Endodermal cell (in vitro differentiated cells): ENCODE measurements at regions not wholly inside any gene's neighbourhood (a gene's known extent, or its start where the extent isn't known, plus 50 kb on each side); places are given as distances from the start of the nearest gene placed in this dataset.

Experiments
- DNase-seq: peaks from one replicate; pipeline ENCODE4 v3.0.0-alpha.2; 2017
- H3K27ac ChIP-seq: 2 replicates; pipeline ENCODE4 v1.5.1; 2013; ENCODE audit warnings: mild to moderate bottlenecking, low read depth, low read length, moderate library complexity
- H3K27me3 ChIP-seq: 2 replicates; pipeline ENCODE4 v1.6.1; 2013; ENCODE audit warnings: mild to moderate bottlenecking, low read length, moderate library complexity; ENCODE audit not compliant: insufficient read depth, control insufficient read depth, poor library complexity, severe bottlenecking
- H3K36me3 ChIP-seq: 2 replicates; pipeline ENCODE4 v1.7.0; 2013; ENCODE audit warnings: mild to moderate bottlenecking, low read length, moderate library complexity; ENCODE audit not compliant: control insufficient read depth, insufficient read depth
- H3K4me1 ChIP-seq: one replicate; pipeline ENCODE4 v1.7.0; 2013; ENCODE audit warnings: low read length; ENCODE audit not compliant: control insufficient read depth, insufficient read depth
- H3K4me3 ChIP-seq: 2 replicates; pipeline ENCODE4 v1.5.1; 2013; ENCODE audit warnings: mild to moderate bottlenecking, low read length, moderate library complexity
- H3K9ac ChIP-seq: 2 replicates; pipeline ENCODE4 v1.6.1; 2013; ENCODE audit warnings: mild to moderate bottlenecking, low read length, moderate library complexity; ENCODE audit not compliant: poor library complexity, severe bottlenecking; ENCODE audit errors: extremely low read depth
- H3K9me3 ChIP-seq: 2 replicates; pipeline ENCODE4 v1.6.1; 2013; ENCODE audit warnings: mild to moderate bottlenecking, low read length, moderate library complexity; ENCODE audit not compliant: control insufficient read depth
- H3K27ac Mint-ChIP-seq: 2 replicates; pipeline ENCODE4 v1.8.0; 2020; ENCODE audit warnings: mixed read lengths
- H3K27me3 Mint-ChIP-seq: 2 replicates; pipeline ENCODE4 v1.8.0; 2021; ENCODE audit warnings: mild to moderate bottlenecking, mixed read lengths; ENCODE audit not compliant: insufficient read depth
- H3K36me3 Mint-ChIP-seq: 2 replicates; pipeline ENCODE4 v1.8.0; 2020; ENCODE audit warnings: low read depth, mixed read lengths
- H3K4me1 Mint-ChIP-seq: 2 replicates; pipeline ENCODE4 v1.8.0; 2020; ENCODE audit warnings: mixed read lengths
- H3K4me3 Mint-ChIP-seq: 2 replicates; pipeline ENCODE4 v1.8.0; 2020; ENCODE audit warnings: mild to moderate bottlenecking, moderate library complexity, mixed read lengths
- H3K9me3 Mint-ChIP-seq: 2 replicates; pipeline ENCODE4 v1.8.0; 2020; ENCODE audit warnings: mild to moderate bottlenecking, mixed read lengths
- WGBS, 2 experiments: methylation state at CpG; one replicate each; pipeline versions ENCODE4 v1.1.5 to v1.1.7; 2013; ENCODE audit warnings: missing lambda C conversion rate in 2 of 2, mixed read lengths in 1 of 2; ENCODE audit not compliant: insufficient coverage in 1 of 2, insufficient read length in 1 of 2; 5-methylcytosine and 5-hydroxymethylcytosine counted together
- TF ChIP-seq, protein P1 (sequence below): fragments of 200-600 bp; sonication (generic); conservative IDR thresholded peaks from 2 replicates; pipeline ENCODE4 v1.5.0; 2021; ENCODE audit warnings: antibody characterized with exemption, mild to moderate bottlenecking

DNA sequence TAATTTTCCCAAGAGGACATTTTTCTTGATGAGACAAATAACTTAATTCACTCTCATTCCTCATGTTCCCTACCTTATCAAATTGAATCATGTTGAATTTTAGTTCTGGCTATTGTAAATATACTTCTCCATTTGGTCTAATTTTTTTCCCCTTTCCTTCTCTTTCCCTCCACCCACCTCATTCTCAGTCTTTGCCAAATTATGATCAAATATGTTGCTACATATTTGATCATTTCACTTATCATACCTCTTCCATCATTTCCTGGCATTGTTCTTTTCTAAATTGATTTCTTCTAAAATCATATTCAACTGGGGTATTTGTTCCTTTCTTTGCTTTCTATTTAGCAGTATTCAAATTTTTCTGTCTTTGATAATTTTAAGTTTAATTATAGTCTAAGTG is 52.3 kb downstream of the HDGFL1 start:
- no peaks in the 10 kb centered on the region for H3K4me1 Mint-ChIP-seq
- no peaks in the 10 kb centered on the region for H3K27me3 ChIP-seq
- H3K27ac ChIP-seq = no peak overlapping the region
- H3K9ac ChIP-seq = no peak overlapping the region
- H3K9me3 ChIP-seq = no peaks in the 10 kb centered on the region
- H3K9me3 Mint-ChIP-seq = peaks cover 3% of the 10 kb centered on the region
- H3K4me3 Mint-ChIP-seq = no peak overlapping the region
- H3K4me1 ChIP-seq = no peaks in the 10 kb centered on the region
- DNase-seq = no peak
- no peak overlapping the region for H3K4me3 ChIP-seq
- H3K27ac Mint-ChIP-seq = no peak overlapping the region
- no peaks in the 10 kb centered on the region for H3K36me3 Mint-ChIP-seq
- H3K27me3 Mint-ChIP-seq = no peaks in the 10 kb centered on the region
- TF ChIP-seq, protein P1, sequence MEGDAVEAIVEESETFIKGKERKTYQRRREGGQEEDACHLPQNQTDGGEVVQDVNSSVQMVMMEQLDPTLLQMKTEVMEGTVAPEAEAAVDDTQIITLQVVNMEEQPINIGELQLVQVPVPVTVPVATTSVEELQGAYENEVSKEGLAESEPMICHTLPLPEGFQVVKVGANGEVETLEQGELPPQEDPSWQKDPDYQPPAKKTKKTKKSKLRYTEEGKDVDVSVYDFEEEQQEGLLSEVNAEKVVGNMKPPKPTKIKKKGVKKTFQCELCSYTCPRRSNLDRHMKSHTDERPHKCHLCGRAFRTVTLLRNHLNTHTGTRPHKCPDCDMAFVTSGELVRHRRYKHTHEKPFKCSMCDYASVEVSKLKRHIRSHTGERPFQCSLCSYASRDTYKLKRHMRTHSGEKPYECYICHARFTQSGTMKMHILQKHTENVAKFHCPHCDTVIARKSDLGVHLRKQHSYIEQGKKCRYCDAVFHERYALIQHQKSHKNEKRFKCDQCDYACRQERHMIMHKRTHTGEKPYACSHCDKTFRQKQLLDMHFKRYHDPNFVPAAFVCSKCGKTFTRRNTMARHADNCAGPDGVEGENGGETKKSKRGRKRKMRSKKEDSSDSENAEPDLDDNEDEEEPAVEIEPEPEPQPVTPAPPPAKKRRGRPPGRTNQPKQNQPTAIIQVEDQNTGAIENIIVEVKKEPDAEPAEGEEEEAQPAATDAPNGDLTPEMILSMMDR = no peak
- H3K36me3 ChIP-seq = no peaks in the 10 kb centered on the region

DNA sequence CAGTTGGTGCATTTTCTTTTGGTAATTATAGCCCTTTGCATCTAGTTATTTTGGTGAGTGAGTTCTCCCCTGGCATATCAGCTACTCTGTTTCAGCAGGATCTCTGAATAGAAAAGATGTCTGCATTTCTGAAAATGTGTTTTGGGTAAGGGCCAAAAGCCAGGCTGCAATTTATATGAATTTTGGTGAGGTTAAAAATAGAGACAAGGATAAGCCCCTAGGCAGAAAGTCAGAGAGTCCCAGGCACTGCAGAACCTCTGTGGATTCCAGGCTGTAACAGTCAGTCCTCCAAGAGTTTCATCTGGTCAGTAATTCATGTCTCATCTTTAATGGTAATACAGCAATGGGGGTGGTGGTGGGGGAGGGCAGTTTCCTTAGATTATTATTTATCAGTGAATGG is 53.0 kb downstream of the HDGFL1 start:
- Mint-ChIP-seq H3K27me3 (no peaks in the 10 kb centered on the region), H3K9me3 (peaks cover 3% of the 10 kb centered on the region), H3K36me3 (no peaks in the 10 kb centered on the region), H3K4me1 (no peaks in the 10 kb centered on the region), H3K4me3 (no peak overlapping the region), H3K27ac (no peak overlapping the region)
- Histone ChIP-seq H3K27ac (no peak overlapping the region), H3K36me3 (no peaks in the 10 kb centered on the region), H3K4me3 (no peak overlapping the region), H3K4me1 (no peaks in the 10 kb centered on the region), H3K9me3 (no peaks in the 10 kb centered on the region), H3K27me3 (no peaks in the 10 kb centered on the region), H3K9ac (no peak overlapping the region)
- TF ChIP-seq, protein P1 = no peak
- DNase-seq = no peak

DNA sequence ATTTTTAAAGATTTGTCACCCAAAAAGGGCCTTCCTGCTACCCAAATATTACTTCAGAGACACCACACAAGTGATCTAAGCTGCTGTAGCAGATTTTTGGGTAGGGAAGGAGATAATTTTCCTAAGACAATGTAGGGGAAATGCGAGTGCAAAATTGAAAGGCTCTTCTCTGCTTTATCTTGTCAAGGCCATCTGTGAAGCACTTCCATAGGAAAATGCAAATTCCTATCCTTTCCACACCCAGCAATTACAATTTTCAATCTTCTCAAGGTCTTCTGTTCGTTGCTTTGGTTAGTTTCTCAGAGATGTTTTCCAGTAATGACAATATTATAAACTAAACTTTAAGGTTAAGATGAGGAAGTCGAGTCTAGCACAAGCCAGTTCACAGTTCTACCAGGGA is 53.4 kb downstream of the HDGFL1 start:
- Mint-ChIP-seq H3K36me3 (no peaks in the 10 kb centered on the region), H3K27me3 (no peaks in the 10 kb centered on the region), H3K9me3 (peaks cover 6% of the 10 kb centered on the region), H3K27ac (no peak overlapping the region), H3K4me3 (no peak overlapping the region), H3K4me1 (no peaks in the 10 kb centered on the region)
- Histone ChIP-seq H3K9ac (no peak overlapping the region), H3K4me3 (no peak overlapping the region), H3K9me3 (no peaks in the 10 kb centered on the region), H3K27ac (no peak overlapping the region), H3K4me1 (no peaks in the 10 kb centered on the region), H3K36me3 (no peaks in the 10 kb centered on the region), H3K27me3 (no peaks in the 10 kb centered on the region)
- TF ChIP-seq, protein P1 = no peak
- WGBS, 2 experiments = 95 to 100% methylated on average over 1 to 3 of the region's 3 CpGs
- no peak for DNase-seq
